CD4-positive, CD25-positive, alpha-beta regulatory T cell (primary cell): ENCODE measurements at regions not wholly inside any gene's neighbourhood (a gene's known extent, or its start where the extent isn't known, plus 50 kb on each side); places are given as distances from the start of the nearest gene placed in this dataset.

ENCODE experiments used
- ATAC-seq, 2 donors: fragments of 150-1000 bp; cut with Tn5 transposase; one replicate each; pipeline ENCODE4 v1.10.0; 2021; ENCODE audit warnings: low read depth in 2 of 2, moderate number of reproducible peaks in 2 of 2, moderate library complexity in 1 of 2
- DNase-seq, 3 donors: peaks; one replicate each; pipeline versions ENCODE4 v3.0.0 to v3.0.0-alpha.2; 2012 to 2022; ENCODE audit warnings: mixed read lengths in 1 of 3
- H3K27ac ChIP-seq: one replicate; pipeline ENCODE4 v1.7.0; 2013; ENCODE audit warnings: mild to moderate bottlenecking, low read length; ENCODE audit not compliant: insufficient read depth, poor library complexity, severe bottlenecking
- H3K27me3 ChIP-seq: one replicate; pipeline ENCODE4 v1.7.0; 2013; ENCODE audit warnings: low read length; ENCODE audit not compliant: control insufficient read depth, insufficient read depth
- H3K36me3 ChIP-seq: one replicate; pipeline ENCODE4 v1.7.0; 2013; ENCODE audit warnings: mild to moderate bottlenecking, low read length, moderate library complexity; ENCODE audit not compliant: control insufficient read depth, insufficient read depth
- H3K4me1 ChIP-seq: 2 replicates; pipeline ENCODE4 v1.7.0; 2013; ENCODE audit warnings: mild to moderate bottlenecking, low read length; ENCODE audit not compliant: insufficient read depth, control insufficient read depth, poor library complexity, severe bottlenecking
- H3K4me3 ChIP-seq: one replicate; pipeline ENCODE4 v1.7.0; 2013; ENCODE audit warnings: low read depth, mild to moderate bottlenecking, low read length, moderate library complexity
- H3K9me3 ChIP-seq, 2 experiments: 1 replicate in 1 of 2; 2 replicates in 1 of 2; pipeline ENCODE4 v1.7.0; 2013; ENCODE audit warnings: low read length in 2 of 2, mild to moderate bottlenecking in 1 of 2, moderate library complexity in 1 of 2; ENCODE audit not compliant: control insufficient read depth in 2 of 2
- H3K27ac Mint-ChIP-seq, 3 donors: one replicate each; pipeline ENCODE4 v1.8.0; 2020 to 2022; ENCODE audit warnings: mild to moderate bottlenecking in 3 of 3, mixed read lengths in 3 of 3, moderate library complexity in 2 of 3
- H3K27me3 Mint-ChIP-seq: one replicate; pipeline ENCODE4 v1.8.0; 2022; ENCODE audit warnings: mild to moderate bottlenecking, mixed read lengths
- H3K36me3 Mint-ChIP-seq: one replicate; pipeline ENCODE4 v1.8.0; 2020; ENCODE audit warnings: mixed read lengths
- H3K4me1 Mint-ChIP-seq, 4 donors: one replicate each; pipeline ENCODE4 v1.8.0; 2020 to 2022; ENCODE audit warnings: mixed read lengths in 4 of 4, mild to moderate bottlenecking in 1 of 4
- H3K4me3 Mint-ChIP-seq, 4 donors: one replicate each; pipeline ENCODE4 v1.8.0; 2020 to 2022; ENCODE audit warnings: mild to moderate bottlenecking in 4 of 4, mixed read lengths in 4 of 4, moderate library complexity in 3 of 4
- H3K9me3 Mint-ChIP-seq, 7 donors: one replicate each; pipeline ENCODE4 v1.8.0; 2020 to 2022; ENCODE audit warnings: mixed read lengths in 7 of 7, mild to moderate bottlenecking in 3 of 7, moderate library complexity in 2 of 7

DNA sequence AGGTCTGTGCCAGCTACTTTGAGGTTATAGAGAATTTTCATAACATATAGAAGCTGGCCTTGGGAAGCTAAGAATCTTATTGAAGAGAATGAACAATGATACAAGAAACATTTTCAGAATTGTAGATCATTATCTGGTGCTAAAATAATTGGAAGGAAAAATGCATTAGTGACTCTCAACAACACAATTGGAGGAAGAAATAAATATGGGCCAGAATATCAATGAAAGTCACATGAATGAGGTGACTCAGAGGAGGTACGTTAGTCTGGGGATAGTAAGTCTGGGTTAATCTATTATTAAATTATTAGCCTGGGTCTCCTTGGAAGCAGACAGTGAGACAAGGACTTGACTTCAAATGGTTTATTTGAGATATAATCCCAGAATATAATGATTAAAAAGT, 529.3 kb upstream of the SLIT2 start:
- Mint-ChIP-seq H3K36me3 (no peaks in the 10 kb centered on the region), H3K4me3 (no peak overlapping the region), H3K9me3 (peaks cover 9 to 20% (median 12%) of the 10 kb centered on the region in 7 donors), H3K27me3 (no peaks in the 10 kb centered on the region), H3K27ac (no peak overlapping the region), H3K4me1 (no peaks in the 10 kb centered on the region)
- ATAC-seq: no peak
- no peaks in the 10 kb centered on the region for H3K9me3 ChIP-seq
- no peak overlapping the region for H3K27ac ChIP-seq
- DNase-seq: no peak
- no peaks in the 10 kb centered on the region for H3K27me3 ChIP-seq
- H3K4me1 ChIP-seq: no peaks in the 10 kb centered on the region
- no peaks in the 10 kb centered on the region for H3K36me3 ChIP-seq
- no peak overlapping the region for H3K4me3 ChIP-seq

DNA sequence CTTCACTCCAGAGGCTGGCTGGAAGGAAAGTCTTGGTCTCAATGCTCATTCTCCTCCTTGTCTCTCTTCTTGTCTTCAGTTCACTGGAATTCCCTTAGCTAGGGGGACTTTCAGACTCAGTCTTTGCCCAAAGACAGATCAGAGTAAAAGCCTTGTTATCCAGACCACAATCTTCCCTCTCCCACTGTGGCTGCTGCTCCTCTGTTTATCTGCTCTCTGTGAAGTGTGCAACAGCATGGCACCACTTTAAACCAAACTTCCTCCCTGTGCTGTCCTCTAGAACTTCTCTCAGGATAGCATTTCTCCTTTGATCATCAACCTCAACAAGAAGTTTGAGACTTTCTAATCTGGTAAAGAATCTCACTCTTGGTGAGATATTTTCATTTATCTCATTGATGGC, 530.1 kb upstream of the SLIT2 start:
- no peak overlapping the region for H3K4me3 Mint-ChIP-seq
- H3K36me3 Mint-ChIP-seq: no peaks in the 10 kb centered on the region
- peaks cover 7 to 20% (median 12%) of the 10 kb centered on the region in 7 donors for H3K9me3 Mint-ChIP-seq

DNA sequence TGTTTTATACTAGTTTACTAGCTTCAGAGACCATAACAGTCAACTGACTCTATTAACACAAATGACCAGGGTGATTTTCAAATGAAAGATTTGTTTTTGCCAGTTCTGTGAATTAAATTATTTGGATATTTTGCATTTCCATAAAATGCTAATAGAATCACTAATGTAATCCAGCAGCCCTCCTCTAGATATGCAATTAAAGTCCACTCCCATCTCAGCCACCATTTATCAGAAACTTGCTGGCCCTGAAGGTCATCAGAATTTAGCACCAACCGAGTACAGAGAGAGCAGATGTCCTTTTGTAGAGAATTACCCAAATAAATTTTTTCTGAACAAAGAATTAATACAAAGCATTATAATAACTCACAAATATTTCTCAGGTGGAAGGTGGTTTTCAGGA, 531.1 kb upstream of the SLIT2 start:
- no peaks in the 10 kb centered on the region for H3K9me3 ChIP-seq
- Mint-ChIP-seq H3K27ac (no peak overlapping the region), H3K9me3 (peaks cover 3 to 20% (median 10%) of the 10 kb centered on the region in 7 donors), H3K36me3 (no peaks in the 10 kb centered on the region), H3K27me3 (no peaks in the 10 kb centered on the region), H3K4me3 (no peak overlapping the region), H3K4me1 (no peaks in the 10 kb centered on the region)
- ATAC-seq: no peak
- no peak overlapping the region for H3K27ac ChIP-seq
- no peak overlapping the region for H3K4me3 ChIP-seq
- no peaks in the 10 kb centered on the region for H3K36me3 ChIP-seq
- no peaks in the 10 kb centered on the region for H3K4me1 ChIP-seq
- H3K27me3 ChIP-seq: no peaks in the 10 kb centered on the region
- no peak for DNase-seq

More for the DNA sequence above, 530.1 kb upstream of the SLIT2 start:
- H3K4me1 ChIP-seq: no peaks in the 10 kb centered on the region
- no peak for ATAC-seq
- H3K4me3 ChIP-seq: no peak overlapping the region
- no peaks in the 10 kb centered on the region for H3K27me3 ChIP-seq
- no peak overlapping the region for H3K27ac Mint-ChIP-seq
- no peaks in the 10 kb centered on the region for H3K36me3 ChIP-seq
- no peak overlapping the region for H3K27ac ChIP-seq
- no peaks in the 10 kb centered on the region for H3K27me3 Mint-ChIP-seq
- DNase-seq: no peak
- no peaks in the 10 kb centered on the region for H3K9me3 ChIP-seq
- no peaks in the 10 kb centered on the region for H3K4me1 Mint-ChIP-seq

DNA sequence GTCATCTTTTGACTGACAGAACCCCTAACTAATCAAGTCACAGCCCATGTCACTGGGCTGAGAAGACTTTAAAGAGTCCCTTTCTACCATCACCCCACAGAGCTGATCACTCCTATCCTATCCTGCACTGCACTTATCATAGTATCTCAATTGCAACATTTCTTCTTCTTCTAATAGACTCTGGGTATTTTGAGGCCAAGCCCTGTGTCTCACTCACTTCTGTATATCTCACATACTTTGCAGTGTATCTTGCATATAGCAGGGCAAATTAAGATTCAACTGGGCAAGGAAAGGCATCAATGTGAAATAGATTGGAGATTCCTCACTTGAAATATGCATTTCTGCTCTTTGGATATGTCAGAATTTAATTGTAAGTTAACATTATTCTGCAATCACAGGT, 531.5 kb upstream of the SLIT2 start:
- Mint-ChIP-seq H3K27ac (no peak overlapping the region), H3K36me3 (no peaks in the 10 kb centered on the region), H3K4me1 (no peaks in the 10 kb centered on the region), H3K27me3 (no peaks in the 10 kb centered on the region), H3K9me3 (peaks cover 3 to 20% (median 10%) of the 10 kb centered on the region in 7 donors), H3K4me3 (no peak overlapping the region)
- H3K36me3 ChIP-seq: no peaks in the 10 kb centered on the region
- ATAC-seq (no peak), DNase-seq (no peak)
- no peaks in the 10 kb centered on the region for H3K4me1 ChIP-seq
- no peaks in the 10 kb centered on the region for H3K27me3 ChIP-seq
- no peak overlapping the region for H3K4me3 ChIP-seq
- no peak overlapping the region for H3K27ac ChIP-seq
- no peaks in the 10 kb centered on the region for H3K9me3 ChIP-seq

DNA sequence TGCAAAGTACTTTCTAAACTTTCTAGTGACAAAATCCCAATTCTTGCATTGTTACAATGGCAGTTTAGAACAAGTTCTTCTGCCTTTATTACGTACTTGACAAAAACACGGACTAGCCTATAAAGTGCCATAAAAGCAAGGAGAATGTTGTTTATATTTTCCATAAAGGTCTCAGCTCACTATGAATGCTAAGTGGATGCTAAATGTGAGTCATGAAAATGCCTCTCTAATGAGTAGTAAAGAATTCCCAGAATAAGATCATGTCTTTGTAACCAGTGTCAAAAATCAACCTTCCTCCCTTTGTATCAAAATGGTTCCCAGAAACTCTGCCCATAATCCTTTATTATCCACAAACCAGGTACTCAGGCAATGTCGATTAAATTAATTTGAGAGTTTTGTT, 539.8 kb upstream of the SLIT2 start:
- no peak for ATAC-seq
- no peak for DNase-seq
- H3K27me3 ChIP-seq: no peaks in the 10 kb centered on the region
- no peaks in the 10 kb centered on the region for H3K27me3 Mint-ChIP-seq
- H3K4me1 ChIP-seq: no peaks in the 10 kb centered on the region
- no peaks in the 10 kb centered on the region for H3K9me3 ChIP-seq
- H3K9me3 Mint-ChIP-seq: peaks cover 4 to 39% (median 10%) of the 10 kb centered on the region in 7 donors
- peaks cover 0 to 5% (median 0%) of the 10 kb centered on the region in 4 donors for H3K4me1 Mint-ChIP-seq
- H3K36me3 ChIP-seq: no peaks in the 10 kb centered on the region
- H3K36me3 Mint-ChIP-seq: no peaks in the 10 kb centered on the region
- H3K4me3 Mint-ChIP-seq: no peak overlapping the region
- H3K27ac ChIP-seq: no peak overlapping the region
- no peak overlapping the region for H3K27ac Mint-ChIP-seq
- no peak overlapping the region for H3K4me3 ChIP-seq

DNA sequence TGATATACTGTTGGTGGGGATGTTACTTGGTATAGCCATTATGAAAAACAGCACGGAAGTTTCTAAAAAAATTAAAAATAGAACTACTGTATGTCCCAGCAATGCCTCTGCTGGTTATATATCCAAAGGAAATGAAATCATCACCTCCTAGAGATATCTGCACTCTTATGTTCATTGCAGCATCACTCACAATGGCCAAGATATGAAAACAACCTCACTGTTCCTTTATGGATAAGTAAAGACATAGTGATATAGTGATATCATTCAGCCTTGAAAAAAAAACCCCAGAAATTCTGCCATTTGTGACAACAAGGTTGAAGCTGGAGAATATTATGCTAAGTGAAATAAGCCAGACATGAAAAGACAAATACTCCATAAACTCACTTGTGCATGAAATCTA, 543.8 kb upstream of the SLIT2 start:
- no peaks in the 10 kb centered on the region for H3K36me3 Mint-ChIP-seq
- DNase-seq: no peak
- Histone ChIP-seq H3K27ac (no peak overlapping the region), H3K4me1 (no peaks in the 10 kb centered on the region), H3K36me3 (no peaks in the 10 kb centered on the region), H3K27me3 (no peaks in the 10 kb centered on the region), H3K9me3 (no peaks in the 10 kb centered on the region), H3K4me3 (no peak overlapping the region)
- ATAC-seq: no peak
- H3K4me3 Mint-ChIP-seq: no peak overlapping the region
- H3K9me3 Mint-ChIP-seq: peaks cover 0 to 37% (median 11%) of the 10 kb centered on the region in 7 donors
- no peaks in the 10 kb centered on the region for H3K27me3 Mint-ChIP-seq
- H3K4me1 Mint-ChIP-seq: no peaks in the 10 kb centered on the region
- H3K27ac Mint-ChIP-seq: no peak overlapping the region

DNA sequence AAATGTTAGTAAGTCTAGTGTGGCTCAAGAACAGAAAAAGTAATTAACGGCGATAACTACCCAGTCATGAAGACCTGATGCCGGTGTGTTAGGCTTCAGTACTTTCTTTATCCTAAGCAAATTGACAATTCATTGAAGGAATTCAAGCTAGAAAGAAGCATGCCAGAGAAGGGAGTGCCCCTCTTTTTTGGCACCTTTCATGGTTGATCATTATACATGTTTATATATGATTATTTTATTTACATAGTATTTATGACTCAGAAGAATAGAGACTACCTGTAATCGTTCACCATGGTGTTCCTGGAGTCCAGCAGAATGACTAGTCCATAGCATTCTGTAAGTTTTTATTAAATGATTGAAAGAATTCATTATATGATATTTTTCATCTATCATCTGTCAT, 548.3 kb upstream of the SLIT2 start:
- ATAC-seq: no peak
- no peak overlapping the region for H3K27ac Mint-ChIP-seq
- H3K27me3 Mint-ChIP-seq: no peaks in the 10 kb centered on the region

DNA sequence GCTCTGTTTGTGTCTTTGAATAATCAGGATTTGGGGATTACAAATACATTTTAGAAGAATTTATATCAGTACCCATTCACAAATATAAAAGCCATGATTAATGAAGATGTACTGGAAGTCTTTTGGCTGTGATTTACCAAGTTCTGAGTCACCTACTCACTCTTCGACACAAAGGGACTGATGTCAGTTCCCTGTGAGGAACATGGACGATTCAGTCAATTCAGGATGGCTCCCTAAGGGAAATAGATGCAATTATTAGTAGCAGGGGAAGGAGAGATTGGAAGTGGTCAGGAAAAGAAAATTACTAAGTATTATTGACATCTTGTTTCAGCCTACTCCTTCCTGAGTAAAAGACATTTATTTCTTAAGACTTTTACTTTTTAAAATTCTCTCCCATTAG, 550.7 kb upstream of the SLIT2 start:
- no peaks in the 10 kb centered on the region for H3K4me1 Mint-ChIP-seq
- no peaks in the 10 kb centered on the region for H3K36me3 Mint-ChIP-seq
- ATAC-seq: no peak

More for the DNA sequence above, 548.3 kb upstream of the SLIT2 start:
- no peaks in the 10 kb centered on the region for H3K36me3 Mint-ChIP-seq
- Histone ChIP-seq H3K27ac (no peak overlapping the region), H3K27me3 (no peaks in the 10 kb centered on the region), H3K9me3 (no peaks in the 10 kb centered on the region), H3K36me3 (no peaks in the 10 kb centered on the region), H3K4me3 (no peak overlapping the region), H3K4me1 (no peaks in the 10 kb centered on the region)
- no peak overlapping the region for H3K4me3 Mint-ChIP-seq
- no peak for DNase-seq
- H3K4me1 Mint-ChIP-seq: no peaks in the 10 kb centered on the region
- peaks cover 0 to 41% (median 8%) of the 10 kb centered on the region in 7 donors for H3K9me3 Mint-ChIP-seq

More for the DNA sequence above, 550.7 kb upstream of the SLIT2 start:
- H3K36me3 ChIP-seq: no peaks in the 10 kb centered on the region
- H3K9me3 Mint-ChIP-seq: peaks cover 0 to 30% (median 7%) of the 10 kb centered on the region in 7 donors
- no peak overlapping the region for H3K4me3 Mint-ChIP-seq
- no peaks in the 10 kb centered on the region for H3K27me3 Mint-ChIP-seq
- no peak overlapping the region for H3K27ac ChIP-seq
- no peaks in the 10 kb centered on the region for H3K9me3 ChIP-seq
- H3K4me1 ChIP-seq: no peaks in the 10 kb centered on the region
- H3K4me3 ChIP-seq: no peak overlapping the region
- H3K27ac Mint-ChIP-seq: no peak overlapping the region
- no peak for DNase-seq
- H3K27me3 ChIP-seq: no peaks in the 10 kb centered on the region
